GM21526 (cell line): ENCODE measurements at regions not wholly inside any gene's neighbourhood (a gene's known extent, or its start where the extent isn't known, plus 50 kb on each side); places are given as distances from the start of the nearest gene placed in this dataset.

Experiments
- ATAC-seq: cut with Tn5 transposase; IDR thresholded peaks from one replicate; pipeline ENCODE4 v1.9.1; 2021; ENCODE audit warnings: moderate library complexity; ENCODE audit not compliant: unreplicated experiment, low FRiP score

DNA sequence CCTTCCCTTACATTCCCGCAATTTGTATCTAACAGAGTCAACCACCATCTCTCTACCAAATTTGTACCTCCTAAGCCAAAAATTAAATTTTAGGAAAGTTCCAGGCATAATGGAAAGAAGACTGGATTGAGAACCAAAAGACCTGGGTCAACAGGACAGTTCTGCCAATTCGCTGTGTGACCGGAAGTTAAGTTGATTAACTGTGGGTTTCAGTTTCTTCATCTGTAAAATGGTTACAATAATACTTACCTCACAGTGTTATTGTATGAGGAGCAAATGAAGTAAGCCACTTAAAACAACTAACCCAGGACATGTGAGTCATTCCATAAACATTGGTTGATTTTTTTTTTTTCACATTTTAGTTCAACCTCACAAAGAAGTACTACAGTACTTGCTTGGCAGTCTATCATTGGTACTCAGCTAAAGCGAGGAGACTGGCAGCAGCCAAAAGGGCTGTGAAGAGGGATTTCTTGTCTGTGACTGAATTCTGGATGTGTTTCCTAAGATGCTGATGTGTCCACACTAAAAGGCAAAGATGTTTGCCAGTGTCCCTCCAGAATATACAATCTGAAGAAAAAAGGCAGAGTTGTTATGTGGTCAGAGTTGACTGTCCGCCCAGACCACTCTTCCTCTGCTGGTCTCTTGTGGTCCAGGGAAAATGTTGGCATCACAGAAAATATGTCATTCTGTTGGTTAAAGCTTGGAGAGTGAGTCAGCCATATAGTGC lies 198.6 kb downstream of the TLE1 start:
- no peak for ATAC-seq

DNA sequence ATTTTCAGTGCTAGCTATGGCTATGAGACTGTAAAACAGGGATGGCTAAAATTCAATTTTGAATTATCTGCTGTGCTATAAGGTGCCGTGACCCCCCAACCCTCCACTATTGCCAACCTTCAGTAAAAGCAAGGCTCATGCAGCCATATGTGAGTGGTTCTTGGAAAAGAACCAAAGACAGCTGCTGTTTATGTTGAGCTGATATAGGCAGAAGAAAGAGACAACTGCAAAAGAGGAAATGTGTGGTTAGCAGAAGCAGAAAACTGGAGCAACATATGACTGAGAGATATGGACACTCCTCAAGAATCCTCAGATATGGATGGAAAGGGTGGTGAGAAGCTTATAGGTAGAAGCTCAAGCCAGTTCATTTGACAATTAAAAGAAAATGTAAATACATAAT lies 200.3 kb downstream of the TLE1 start:
- ATAC-seq = no peak

DNA sequence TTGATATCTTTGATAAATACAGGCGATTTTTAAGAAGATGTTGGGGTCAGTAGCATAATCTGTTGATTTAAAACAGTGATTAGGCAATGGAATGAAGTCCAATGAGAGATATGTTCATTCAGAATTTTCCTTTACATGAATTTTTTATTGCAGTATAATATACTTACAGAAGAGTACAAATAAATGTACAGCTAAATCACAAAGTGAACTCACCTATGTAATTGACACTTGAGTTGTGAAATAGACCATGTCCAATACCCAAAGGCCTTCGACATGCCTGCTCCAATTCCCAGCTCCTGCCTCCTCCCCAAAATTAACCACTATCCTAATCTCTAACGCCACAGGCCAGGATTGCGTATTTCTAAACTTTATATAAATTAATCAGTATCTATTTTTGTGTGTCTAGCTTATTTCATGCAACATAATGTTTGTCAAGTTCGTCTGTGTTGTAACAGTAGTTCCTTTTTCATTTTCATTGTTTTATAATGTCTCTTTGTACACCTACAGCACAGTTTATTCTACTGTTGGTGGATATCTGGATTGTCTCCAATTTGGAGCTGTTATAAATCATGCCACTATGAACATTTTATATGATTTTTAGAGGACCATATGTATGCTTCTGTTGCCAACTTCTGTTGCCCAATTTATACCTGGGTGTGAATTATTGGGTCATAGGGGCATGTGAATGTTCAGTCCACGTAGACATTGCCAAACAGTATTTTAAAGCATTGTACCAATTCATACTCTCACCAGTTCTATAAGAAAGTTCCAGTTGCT lies 208.3 kb downstream of the TLE1 start:
- no peak for ATAC-seq

DNA sequence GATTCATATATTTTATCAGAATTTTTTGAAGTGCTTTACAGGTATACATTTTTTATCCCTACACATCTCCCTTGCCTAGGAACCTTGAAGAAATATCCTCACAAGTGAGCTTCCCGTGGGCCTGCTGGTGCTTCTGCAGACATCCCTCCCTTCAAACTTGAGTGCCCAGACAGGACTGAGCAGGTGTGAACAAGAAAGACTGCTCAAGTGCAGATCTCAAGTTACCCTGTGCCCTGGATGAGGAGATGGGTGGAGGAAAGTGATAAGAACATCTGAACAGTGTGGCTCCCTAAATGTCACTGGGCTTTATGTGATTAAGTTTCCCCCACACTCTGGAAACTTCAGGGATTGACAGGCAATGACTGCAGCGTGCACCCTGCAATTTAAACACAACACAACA lies 209.8 kb downstream of the TLE1 start:
- no peak for ATAC-seq

DNA sequence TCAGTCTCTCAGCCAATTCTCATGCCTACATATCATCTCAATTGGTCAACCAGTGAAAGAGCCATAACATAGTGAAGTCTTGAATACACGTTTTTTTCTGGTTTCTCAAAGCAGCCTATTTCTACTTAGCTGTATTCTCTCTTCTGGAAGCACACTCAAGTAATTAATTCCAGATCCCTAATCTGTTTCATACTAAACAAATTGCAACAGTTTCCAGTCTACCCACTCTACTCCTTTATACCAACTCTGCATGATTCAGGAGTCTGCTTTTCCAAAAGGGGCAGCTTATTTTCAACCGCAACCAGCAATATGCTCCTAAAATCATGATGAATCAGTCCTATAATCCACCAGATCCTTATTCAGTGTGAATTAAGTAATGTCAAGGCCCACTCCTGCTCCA lies 211.7 kb downstream of the TLE1 start:
- no peak for ATAC-seq

DNA sequence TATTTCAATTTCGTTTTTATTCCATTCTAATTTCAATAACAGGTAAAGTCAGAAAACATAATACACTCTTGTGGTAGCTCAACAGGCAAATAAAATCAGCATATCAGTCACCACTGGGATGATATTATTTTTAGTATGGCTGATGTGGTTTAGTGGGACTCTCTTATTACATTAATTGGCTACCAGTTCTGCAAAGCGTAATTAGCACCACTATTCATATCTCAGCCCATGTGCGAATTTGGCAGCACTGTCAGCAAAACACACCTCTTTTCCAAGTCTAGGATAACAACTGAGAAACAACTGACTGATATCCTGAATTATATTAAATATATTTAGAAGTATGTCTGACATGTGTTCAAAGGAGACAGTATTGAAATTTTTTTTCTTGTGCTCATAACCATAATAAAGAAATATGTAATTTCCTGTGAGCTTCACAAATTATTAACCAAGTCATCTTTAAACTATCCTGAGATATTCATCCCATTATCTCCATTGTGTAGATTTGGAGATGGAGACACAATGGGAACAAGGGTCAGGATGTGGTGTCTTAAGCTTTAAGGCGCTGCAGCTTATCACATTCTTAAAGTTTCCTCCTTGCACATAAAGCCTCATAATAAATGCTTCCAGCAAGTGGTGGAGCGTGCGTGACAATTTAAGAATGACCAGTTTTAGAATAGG lies 212.4 kb downstream of the TLE1 start:
- ATAC-seq = no peak

DNA sequence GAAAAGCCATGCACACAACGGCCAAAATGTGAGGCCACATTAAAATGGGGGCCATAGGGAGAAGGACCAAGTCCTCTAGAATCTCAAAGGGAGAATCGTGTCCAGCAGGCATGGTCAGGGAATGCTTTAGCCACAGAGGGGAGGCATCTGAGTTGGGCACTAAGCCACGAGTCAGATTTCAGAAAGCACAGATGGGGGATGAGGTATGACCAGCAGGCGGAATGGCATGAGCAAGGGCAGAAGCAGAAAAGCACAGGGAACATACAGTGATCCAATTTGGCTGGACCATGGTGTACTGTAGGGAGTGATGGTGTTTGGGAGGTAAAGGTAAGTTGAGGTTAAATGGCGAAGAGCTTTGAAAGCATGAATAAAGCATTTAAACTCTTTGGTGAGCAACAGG lies 214.6 kb downstream of the TLE1 start:
- ATAC-seq = no peak

DNA sequence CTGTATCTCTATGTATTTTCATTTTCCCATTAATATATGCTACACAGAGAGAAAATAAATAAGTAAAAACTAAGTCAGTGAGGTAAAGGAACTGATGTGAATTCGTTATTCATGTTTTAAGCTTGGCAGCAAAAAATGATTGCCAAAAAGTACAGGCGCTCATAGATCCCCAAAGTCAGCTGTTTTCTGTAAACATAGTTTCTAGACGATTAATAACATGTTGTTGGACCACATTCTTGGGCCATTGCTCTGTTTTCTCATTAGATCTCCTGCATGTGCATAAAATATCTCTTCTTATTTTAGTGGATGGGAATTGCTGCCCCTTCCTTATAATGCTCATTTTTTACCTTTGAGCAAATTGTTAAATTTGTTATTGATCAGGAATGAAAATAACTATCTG lies 215.2 kb downstream of the TLE1 start:
- no peak for ATAC-seq

DNA sequence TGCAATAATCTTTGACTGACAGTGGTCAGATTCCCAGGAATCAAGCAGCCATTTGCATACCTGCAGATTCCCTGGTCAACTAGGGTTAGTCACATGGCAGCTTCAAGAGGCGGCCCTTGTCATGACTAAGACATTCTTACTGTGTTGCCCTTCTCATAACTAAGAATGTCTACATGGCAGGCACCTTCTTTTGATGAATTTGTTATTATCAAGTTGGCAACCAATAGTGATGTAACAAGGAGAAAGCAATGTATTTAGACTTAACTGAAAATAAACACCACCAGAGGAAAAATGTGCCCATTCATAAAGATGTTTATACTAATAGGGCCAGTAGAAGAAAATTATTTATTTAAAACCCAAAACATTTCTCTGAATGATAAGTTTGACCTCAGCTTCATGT lies 215.6 kb downstream of the TLE1 start:
- no peak for ATAC-seq

DNA sequence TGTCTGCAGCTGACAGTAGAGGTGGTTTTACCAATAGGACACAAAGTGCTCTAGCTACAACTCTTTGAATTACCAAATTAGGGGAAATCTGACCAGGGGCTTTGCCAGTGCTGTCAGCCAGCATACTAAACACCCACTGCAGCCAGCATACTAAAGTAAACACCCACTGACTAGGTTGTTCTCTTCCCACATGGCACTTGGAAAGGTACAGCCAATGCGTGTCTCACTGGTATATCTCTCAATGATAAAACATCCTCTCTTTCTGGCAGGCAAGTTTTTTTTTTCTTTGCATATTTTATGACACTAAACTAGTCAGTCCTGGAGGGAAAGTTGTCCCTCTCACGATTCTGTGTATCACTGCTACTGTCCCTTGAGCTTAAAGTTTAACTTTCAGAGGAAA lies 216.1 kb downstream of the TLE1 start:
- ATAC-seq = no peak

DNA sequence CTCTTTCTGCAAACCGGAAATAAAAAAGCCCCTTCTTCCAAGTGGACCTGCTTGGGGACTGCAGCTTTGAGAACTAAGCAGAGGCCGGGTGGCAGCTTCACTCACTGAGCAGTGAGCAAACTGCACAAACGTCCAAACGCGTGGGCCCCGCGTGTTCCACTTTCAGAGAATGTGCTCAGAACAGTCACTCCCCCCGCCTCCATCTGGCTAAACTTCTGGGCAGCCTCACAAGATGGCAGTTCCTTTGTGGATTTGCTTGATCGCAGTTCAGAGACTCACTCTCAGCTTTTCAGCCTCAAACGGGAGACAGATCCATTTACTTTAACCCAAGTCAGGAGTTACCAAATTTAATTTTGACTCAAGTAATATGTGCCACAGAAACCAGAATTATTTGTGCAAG lies 216.6 kb downstream of the TLE1 start:
- no peak for ATAC-seq

DNA sequence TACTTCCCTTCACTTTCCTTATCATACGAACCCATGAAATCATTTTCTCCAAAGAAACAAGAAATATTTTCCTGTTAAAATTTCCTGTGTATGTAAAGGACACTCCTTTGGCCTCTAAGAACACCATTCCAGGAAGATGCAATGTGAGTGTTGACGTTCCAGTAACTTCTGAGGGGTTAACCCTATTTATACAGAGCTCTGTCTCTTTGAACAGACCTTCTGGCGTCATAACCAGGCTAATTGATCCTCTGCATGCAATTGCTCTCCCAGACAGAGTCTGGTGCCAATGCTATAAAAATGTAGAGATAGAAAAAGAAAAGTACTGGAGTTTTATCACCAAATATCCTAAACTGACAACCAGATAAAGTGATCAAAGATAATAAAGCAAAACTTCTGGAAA lies 218.5 kb downstream of the TLE1 start:
- ATAC-seq = no peak

DNA sequence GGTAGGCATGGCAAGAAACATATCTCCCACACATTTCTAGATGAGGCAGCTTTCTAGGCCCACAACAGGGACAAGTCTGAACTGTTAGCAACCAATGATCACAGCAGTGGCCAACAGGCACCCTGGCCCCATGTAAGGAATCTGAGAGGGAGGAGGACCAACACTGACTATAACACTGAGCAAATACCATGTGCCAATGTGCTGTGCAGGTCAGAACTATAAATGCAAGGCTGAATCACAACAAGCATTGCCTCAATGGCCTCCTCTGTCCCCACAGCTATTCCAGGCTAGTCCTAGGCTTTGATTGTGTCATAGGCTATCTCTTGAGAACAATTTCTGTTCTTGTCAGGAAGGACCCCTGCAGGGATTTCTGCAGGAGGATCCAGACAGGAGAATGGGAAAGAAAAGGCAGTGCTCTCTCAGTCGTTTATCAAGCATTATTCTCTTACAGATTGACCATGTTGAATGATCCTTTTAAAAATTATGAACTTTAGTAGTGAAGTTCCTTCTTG lies 221.2 kb downstream of the TLE1 start:
- no peak for ATAC-seq

DNA sequence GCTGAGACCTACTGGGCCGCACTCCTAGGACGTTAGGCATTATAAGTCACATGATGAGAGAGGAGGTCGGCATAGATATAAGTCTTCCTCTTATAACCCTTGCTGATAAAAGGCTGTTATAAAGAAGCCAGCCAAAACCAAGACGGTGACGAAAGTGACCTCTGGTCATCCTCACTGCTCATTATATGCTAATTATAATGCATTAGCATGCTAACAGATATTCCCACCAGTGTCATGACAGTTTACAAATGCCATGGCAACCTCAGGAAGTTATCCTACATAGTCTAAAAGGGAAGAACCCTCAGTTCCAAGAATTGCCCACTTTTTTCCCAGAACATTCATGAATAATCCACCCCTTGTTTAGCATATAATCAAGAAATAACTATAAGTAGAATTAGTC lies 222.4 kb downstream of the TLE1 start:
- no peak for ATAC-seq

DNA sequence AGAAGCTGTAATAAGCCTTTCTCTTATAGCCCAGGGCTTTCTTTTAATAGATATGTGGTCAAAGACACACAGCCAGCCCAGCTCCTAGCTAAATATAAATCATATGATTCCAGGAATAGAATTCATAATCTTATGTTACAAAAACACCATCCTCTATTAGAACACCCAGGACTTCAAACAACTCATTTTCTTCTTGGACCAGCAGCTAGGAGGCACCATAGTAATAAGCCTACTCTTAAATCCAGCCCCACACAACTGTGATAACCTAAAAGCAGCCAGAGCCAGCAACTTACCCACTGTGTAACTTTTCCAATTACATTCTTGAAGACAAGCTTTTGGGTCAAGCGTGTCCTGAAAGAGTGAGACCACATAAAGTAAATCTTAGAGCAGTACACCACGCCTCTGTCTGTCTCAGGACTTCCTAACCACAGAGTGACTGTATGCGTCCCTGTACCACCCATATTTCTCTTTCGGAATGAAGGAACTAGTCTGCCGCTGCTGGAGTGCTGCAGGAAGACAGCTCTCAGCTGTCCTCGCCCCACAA lies 223.8 kb downstream of the TLE1 start:
- no peak for ATAC-seq

DNA sequence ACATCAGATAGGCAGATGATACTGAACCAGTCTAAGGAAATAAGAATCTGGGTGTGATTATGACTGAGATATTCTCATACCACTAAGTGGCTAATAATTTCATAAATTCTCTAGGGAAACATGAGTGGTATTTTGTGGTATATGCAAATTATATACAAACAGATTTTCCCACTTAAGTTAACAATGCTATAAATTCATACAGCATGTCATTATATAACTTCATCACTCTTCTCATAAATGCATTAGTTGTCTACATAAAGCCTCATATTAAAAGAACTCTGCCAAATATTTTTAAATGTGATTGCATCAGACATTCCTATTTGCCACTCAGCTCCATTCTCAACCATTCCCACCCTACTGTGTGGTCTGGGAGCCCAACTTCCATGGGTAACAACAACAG lies 226.5 kb downstream of the TLE1 start:
- no peak for ATAC-seq

DNA sequence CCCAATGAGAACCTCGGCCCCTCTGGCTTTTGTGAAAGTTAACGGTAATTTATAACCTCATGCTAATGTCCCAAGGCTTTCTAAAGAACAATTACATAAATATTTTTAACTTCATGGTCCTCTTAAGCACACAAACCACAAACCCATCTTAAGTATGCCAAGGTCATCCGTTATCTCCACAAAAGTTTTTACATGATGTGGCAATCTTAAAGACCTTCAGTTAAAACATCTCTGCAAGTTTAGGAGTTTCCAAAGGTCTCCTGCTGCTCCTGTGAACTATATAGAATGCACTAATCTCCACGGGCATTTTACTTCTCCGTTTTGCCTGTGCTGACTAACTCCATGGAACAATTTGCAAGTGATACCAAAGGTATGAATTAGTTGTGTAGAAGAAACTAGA lies 228.2 kb downstream of the TLE1 start:
- ATAC-seq = no peak

DNA sequence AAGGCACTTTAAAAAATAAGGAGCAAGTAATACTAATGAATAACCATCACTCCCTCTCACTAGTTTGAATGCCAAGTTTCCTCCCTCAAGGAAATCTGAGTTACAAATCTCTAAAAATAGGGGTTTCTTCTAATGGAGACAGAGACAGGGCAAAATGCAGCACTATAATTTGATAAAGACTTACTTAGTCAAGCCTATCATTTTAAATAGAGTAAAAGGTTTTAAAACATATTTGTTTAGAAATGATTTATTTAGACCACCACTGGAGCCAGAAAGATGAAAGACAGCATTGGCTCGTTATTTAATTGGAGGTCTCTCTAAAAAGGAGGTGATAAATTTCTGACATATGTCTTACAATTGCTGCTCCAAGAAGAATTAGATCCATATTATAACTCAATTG lies 228.7 kb downstream of the TLE1 start:
- no peak for ATAC-seq

DNA sequence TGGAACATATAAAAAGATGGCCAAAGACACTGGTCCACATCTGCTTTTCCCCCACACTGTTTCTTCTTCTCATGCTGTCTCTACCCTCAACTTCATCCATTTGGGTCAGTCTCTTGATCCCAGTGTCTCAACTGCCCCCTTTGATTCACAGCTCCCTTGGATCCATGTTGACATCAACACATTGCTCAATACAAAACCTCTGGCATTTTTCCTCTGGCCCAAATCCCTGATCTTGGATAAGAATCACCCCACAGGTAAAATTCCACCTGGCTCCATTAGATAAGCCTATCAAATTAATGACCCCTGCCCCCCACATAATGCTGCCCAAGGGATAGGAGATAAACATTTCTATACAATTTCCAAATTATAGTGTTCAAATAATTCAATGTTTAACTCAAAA lies 229.8 kb downstream of the TLE1 start:
- ATAC-seq = no peak

DNA sequence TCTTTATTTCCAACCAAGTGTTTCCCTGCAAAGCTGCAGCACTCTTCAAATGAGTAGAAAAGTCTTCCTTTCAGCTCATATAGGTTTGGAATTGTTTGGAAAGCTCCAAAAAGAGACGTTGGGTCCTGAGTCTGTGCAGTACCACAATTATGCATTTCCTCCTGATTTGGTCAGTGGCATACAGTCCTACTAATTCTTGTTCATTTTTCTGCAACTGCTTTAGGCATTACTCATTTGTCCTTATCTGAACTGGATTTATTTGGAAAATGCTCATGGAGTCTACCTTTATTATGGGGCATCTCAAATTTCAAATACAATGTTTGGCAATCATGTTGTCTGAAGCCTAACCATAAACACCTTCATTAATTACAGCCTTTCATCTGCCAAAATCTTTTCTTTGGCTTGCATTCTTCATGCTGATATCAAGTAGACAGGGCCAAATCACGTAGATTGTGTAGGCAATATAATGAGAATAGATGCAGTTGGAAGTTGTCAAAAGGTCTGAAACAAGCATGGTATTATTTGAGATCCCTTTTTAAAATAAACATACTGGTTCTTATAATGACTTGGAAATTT lies 232.8 kb downstream of the TLE1 start:
- no peak for ATAC-seq
